IPS-18a (cell line): ENCODE measurements at regions not wholly inside any gene's neighbourhood (a gene's known extent, or its start where the extent isn't known, plus 50 kb on each side); places are given as distances from the start of the nearest gene placed in this dataset.
A peak's percentile ranks its signal among the peaks of the same experiment; 100 is the strongest.

Experiments used
- H3K27ac ChIP-seq: one replicate; pipeline ENCODE4 v1.5.1; 2013; ENCODE audit warnings: low read length
- H3K27me3 ChIP-seq: one replicate; pipeline ENCODE4 v1.6.1; 2013; ENCODE audit warnings: mild to moderate bottlenecking, low read length; ENCODE audit not compliant: control insufficient read depth, insufficient read depth
- H3K36me3 ChIP-seq: one replicate; pipeline ENCODE4 v1.6.1; 2013; ENCODE audit warnings: low read depth, low read length; ENCODE audit not compliant: control insufficient read depth
- H3K4me1 ChIP-seq: one replicate; pipeline ENCODE4 v1.6.1; 2013; ENCODE audit warnings: low read depth, low read length; ENCODE audit not compliant: control insufficient read depth
- H3K4me3 ChIP-seq: one replicate; pipeline ENCODE4 v1.5.1; 2013; ENCODE audit warnings: low read length
- H3K9ac ChIP-seq: one replicate; pipeline ENCODE4 v1.6.1; 2013; ENCODE audit warnings: mild to moderate bottlenecking, low read length, moderate library complexity
- H3K9me3 ChIP-seq: one replicate; pipeline ENCODE4 v1.6.1; 2013; ENCODE audit warnings: low read depth, low read length; ENCODE audit not compliant: control insufficient read depth

- Histone ChIP-seq H3K27ac (no peak overlapping the region), H3K4me1 (peaks cover 20% of the 10 kb centered on the region), H3K27me3 (no peaks in the 10 kb centered on the region), H3K36me3 (no peaks in the 10 kb centered on the region), H3K9ac (no peak overlapping the region), H3K4me3 (peak overlapping the region; percentile 3), H3K9me3 (peaks cover 13% of the 10 kb centered on the region)
Observed at GRCh38 chr1:171431994-171432393, 53.3 kb upstream of the PRRC2C start.

- Histone ChIP-seq H3K9me3 (peaks cover 13% of the 10 kb centered on the region), H3K36me3 (no peaks in the 10 kb centered on the region), H3K27me3 (no peaks in the 10 kb centered on the region), H3K9ac (no peak overlapping the region), H3K4me3 (no peak overlapping the region), H3K4me1 (peaks cover 20% of the 10 kb centered on the region), H3K27ac (peak overlapping the region; percentile 0)
Observed at GRCh38 chr1:171432473-171432872, 52.9 kb upstream of the PRRC2C start.

- no peaks in the 10 kb centered on the region for H3K27me3 ChIP-seq
- H3K27ac ChIP-seq, result no peak overlapping the region
Observed at GRCh38 chr1:171433451-171433850, 51.9 kb upstream of the PRRC2C start.

GRCh38 chr1:171434717-171435346 is 50.5 kb upstream of the PRRC2C start:
- Histone ChIP-seq H3K27me3 (no peaks in the 10 kb centered on the region), H3K4me1 (peaks cover 20% of the 10 kb centered on the region), H3K36me3 (no peaks in the 10 kb centered on the region), H3K27ac (no peak overlapping the region), H3K9ac (no peak overlapping the region), H3K9me3 (peaks cover under 1% of the 10 kb centered on the region), H3K4me3 (no peak overlapping the region)

More at GRCh38 chr1:171433451-171433850, 51.9 kb upstream of the PRRC2C start:
- H3K9ac ChIP-seq, result no peak overlapping the region
- H3K4me1 ChIP-seq, result peaks cover 20% of the 10 kb centered on the region
- no peaks in the 10 kb centered on the region for H3K36me3 ChIP-seq
- H3K9me3 ChIP-seq, result peaks cover 13% of the 10 kb centered on the region
- no peak overlapping the region for H3K4me3 ChIP-seq
